Right lung (tissue), 2 donors: ENCODE measurements at regions not wholly inside any gene's neighbourhood (a gene's known extent, or its start where the extent isn't known, plus 50 kb on each side); places are given as distances from the start of the nearest gene placed in this dataset.

Source experiments
- DNase-seq, 2 donors: peaks; one replicate each; pipeline ENCODE4 v3.0.0-alpha.2; 2013

DNA sequence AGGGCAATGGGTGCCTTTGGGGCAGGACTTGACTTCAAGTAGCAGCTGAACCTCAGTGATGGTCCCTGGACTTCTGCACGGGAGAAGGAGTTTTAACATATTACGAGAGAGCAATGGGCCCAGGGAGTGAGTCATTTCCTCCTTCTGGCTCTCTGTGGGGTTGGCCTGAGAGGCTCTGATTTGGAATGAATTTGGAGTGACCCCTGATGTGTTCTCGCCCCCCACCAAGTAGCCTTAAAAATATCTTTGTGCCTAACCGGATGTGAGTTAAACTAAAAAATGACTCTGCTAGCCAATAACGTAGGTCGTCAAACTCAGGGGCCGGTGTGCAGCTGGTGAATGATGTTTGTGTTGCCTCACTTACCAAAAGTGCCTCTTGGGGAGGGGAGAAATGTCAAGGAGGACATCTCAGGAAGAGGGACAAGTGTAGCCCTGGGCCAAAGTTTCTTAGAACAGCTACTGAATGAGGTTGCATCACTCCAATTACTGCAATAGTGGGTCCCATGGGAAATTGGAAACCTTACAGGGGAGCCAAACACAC lies 656.6 kb downstream of the INHBA start:
- DNase-seq: no peak

DNA sequence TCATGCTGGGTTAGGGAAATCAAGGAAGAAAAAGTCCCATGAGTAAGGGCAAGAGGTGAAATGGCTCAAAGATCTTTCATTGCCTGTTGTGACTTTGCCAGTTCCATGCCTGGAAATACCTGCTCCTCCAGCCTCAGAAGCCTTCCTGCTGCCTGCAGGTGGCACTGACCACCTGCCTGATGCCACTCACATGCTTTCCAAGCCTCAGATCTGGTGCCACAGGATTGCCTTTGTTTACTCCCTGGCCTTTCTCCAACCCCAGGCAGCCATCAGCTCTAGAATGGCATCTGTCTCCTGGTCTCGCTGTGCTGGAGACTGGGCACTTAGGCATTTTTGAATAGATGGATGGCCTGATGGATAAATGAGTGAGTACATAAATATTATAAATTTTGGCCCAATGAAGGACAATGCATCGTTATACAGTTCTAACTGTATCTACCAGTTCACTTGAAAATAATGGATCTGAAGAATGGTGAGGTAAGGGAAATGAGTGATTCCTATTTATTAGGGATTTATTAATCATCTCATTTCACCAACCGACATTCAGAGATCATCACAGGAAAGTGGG lies 657.2 kb downstream of the INHBA start:
- peak; percentile 23 to 25 for DNase-seq

DNA sequence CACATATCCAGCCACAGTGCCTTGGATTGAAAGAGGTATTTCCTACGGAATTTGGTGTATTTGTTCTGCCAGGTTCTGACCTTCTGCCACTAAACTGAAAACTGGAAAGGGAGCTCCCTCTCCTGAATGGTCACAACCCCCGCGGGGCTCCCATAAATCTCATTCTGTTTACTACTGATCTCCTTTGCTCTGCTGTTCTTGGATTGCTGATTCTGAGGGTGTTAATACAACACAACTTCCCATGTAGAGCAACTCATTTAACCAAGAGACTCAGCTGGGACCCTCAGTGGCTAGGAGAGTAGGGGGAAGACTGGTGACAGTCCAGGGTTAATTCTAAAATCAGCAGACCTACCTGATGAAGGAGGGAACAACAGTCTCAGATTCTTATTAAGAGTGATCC lies 662.9 kb downstream of the INHBA start:
- DNase-seq: no peak

DNA sequence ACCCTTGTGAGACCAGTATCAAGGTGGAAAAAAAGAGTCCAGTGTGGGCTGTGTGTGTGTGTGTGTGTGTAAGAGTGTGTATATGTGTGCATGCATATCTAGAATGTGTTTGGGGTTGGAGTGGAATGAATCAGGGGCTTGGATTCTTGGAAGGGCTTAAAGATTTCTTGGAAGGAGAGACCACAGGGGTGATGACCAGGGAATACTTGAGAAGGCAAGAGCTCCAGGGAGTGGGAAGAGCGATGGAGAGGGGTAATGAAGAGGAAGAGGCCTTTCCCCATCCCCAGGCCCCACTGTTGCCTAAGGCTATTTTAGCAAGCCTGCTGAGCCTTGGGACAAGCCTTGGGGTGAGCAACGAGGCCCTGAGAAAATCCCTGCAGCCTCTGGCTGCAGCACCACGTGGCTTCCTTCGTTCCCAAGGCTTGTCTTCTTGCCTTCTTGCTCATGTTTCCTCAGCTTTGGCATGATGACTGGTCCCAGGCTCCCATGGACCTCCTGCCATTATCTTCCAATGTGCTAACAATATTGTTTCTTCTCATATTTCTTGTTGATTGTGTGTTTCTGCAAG lies 663.4 kb downstream of the INHBA start:
- DNase-seq: no peak

DNA sequence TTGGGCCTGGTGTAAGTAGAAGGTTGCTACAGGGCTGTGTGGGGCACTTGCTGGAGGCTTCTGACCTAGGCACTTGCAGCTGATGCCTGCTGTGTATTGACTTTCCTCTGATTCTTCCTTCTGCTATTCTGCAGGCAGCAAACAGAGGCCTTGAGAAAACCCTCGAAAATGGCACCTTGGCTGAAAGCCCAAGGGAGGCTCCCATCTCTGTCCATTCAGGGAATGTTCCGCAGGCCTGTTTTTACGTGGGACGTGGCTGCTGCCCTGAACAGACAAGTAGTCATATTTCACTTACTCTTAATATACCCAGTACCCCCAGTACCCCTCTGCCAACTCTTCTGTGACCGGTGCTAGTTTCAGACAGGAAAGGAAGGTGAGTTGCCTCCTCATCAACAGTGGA lies 664.7 kb downstream of the INHBA start:
- no peak for DNase-seq

DNA sequence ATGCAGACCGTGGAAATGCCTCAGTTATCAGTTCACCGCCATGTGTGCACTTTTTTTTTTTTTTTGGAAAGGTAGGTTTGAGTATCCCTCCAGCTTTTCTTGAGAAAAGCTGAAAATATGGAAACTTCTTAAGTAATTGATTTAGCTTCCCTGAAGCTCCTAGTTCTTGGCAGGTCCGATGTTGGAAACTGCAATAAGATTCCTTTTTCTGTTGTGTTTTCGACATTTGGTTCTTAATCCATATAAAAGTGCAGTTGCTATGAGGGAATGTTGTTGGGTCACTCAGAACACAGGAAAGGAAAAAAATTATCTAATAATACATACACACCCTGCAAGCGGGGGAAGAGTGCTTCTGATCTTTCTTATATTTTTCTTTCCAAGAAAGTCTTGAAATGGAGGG lies 665.2 kb downstream of the INHBA start:
- DNase-seq: no peak

DNA sequence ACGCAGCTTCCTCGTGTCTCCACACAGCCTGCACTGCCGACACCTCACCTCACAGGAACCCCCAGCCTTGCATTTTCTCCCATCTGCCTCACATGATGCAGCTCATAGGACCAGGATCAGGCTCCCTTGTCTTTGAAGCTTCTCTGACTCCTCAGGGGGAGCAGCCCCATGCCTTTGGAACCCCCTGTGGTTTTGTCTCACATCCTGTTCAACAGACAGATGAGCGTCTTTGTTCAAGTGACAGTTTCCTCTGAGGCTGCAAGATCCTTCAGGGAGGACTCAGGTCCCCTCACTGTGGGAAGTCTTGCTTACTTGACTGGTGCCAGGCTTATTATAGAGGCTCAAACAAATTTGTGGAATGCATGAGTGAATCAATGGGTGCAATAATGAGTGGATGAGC lies 667.1 kb downstream of the INHBA start:
- DNase-seq: no peak

DNA sequence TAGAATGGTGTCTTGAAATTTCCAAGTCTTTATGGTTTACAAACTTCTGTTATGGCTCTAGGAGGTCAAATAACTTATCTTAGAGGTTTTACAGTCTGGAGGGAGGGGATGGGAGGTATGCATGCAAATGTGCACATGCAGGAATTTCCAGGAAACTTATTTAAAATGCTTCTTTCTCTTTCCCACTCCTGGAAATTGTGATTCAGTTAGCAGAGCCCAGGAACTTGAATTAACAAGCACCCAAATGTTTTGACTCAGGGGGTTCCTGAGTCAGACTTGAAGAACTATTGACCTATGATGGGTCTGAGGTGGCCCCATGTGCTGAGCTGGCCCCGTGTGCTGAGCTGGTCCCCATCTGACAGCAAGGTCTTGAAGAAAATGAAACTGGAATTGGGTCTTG lies 669.4 kb downstream of the INHBA start:
- no peak for DNase-seq

DNA sequence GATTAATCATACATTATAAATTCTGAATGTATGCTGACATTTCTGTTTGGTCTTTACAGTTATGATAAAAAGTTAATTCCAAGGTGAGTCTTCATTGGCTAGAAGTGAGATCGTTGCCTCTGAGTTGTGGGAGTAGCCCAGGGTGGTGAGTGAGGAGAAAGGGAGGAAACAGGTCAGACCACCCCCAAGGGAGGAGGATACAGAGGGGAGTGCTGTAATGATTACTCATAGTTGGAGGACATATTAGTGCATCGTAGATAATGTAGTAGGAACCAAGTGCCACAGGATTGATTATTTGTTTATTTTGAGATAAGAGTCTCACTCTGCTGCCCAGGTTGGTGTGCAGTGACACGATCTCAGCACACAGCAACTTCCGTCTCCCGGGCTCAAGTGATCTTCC lies 672.2 kb downstream of the INHBA start:
- no peak for DNase-seq

DNA sequence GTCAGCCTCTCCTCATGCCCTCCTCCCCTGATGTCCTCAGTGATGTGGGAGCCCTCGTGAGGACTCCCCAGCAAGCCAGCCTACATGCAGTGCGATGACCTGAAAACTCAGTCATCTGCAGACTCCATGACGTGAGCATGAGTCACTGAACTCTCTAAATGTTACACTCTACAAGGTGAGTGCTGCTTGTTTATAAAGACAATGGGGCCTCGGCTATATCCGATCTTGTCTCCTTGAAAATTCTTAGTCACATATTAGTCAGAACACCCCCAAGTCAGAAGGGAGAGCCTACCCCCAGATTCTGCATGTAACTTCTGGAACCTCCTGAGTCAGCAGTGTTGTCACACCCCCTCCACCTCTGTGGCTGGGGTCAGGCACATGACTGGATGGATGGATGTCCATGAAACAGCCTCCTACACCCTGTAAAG lies 673.8 kb downstream of the INHBA start:
- no peak for DNase-seq

DNA sequence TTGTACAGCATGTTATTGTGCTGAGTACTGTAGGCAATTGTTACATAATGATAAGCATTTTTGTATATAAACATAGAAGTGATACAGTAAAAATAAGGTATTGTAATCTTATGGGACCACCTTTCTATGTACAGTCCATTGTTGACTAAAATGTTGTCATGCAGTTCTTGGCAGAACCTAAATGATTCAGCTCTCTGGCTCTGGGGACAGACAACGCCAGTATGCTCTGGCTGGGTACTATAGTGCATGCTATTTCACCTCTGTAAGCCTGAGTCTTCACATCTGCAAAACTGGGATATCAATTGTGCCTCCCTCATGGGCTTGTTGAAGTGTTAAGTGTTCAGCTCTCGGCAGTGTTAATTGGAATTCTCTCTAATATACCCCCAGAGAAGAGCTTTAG lies 674.3 kb downstream of the INHBA start:
- no peak for DNase-seq

DNA sequence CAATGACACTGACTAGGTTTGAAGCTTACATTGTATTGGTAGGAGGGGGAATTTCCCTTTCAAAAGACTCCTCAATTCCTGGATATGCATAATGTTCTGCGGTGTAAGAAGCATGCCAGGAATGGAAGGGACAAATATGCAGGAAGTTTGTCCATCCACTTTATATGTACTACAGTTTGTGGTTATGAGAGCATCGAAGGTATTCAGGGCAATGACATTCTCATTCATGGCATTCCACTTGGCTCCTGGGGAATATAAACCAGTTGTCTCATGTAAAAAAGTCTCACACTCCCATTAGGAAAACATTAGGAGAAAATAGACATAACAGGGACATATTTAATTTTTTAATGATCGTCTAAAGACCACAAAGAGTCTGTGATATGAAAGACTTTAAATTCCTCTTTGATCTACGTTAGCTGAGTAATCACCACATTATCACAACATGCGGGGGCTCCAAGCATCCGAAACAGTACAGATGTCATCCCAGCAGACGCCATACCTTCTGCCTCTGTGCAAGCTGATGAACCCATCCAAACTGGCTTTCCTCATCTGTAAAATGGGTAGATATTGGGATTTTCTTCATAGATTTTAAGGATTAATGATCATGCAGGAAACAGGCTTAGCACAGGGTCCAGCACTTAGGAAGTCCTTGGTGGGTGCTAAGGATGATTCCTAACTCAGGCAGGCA lies 675.3 kb downstream of the INHBA start:
- DNase-seq: no peak

DNA sequence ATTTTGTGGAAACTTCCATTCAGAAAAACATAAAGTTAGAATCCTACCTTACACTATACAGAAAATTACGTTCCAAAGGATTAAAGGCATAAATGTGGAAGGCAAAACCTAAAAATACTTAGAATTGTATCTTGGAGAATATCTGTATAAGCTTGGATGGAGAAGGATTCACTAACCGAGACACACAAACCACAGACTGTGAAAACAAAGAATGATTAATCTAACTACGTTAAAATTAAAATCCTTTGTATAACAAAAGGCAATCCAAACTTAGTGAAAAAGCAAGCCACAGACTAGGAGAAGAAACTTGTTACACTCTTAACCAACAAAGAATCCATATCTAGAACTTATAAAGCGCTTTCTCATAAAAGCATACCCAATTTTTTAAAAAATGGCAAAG lies 678.8 kb downstream of the INHBA start:
- DNase-seq: no peak

DNA sequence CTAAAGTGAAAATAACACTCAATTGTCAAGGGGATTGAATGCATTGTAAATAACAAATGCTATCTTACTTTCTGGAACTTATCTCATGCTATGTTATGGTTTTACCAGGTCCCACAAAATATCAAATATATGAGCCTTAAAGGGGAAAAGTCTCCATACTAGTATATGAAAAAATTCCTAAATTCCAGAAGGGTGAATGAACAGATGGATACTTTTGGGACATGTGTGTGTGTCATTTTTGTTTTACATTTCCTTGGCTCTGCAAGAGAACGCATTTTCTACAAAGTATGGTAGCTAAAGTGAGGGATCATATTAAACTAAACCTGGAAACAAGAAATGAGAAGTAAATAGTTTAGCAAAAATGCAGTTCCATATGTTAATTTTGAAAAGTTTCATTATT lies 682.8 kb downstream of the INHBA start:
- DNase-seq: no peak

DNA sequence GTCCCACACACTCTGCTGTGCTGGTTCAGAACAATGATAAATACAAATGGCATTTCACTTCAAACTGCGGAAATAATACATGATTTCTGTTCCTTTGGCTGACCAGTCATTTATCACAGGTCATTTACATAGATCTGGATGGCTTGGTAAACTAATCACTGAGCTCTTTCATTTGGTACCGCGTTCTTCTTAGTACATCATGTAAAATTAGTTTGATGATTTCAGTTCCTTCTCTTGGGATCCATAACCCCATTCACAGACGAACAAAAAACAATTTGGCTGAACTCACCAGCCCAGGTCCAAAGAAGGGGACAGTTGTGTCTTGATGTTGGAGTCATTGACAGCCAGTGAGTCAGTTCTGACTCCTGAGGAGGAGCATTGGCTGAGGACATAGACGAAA lies 689.8 kb downstream of the INHBA start:
- DNase-seq: no peak

DNA sequence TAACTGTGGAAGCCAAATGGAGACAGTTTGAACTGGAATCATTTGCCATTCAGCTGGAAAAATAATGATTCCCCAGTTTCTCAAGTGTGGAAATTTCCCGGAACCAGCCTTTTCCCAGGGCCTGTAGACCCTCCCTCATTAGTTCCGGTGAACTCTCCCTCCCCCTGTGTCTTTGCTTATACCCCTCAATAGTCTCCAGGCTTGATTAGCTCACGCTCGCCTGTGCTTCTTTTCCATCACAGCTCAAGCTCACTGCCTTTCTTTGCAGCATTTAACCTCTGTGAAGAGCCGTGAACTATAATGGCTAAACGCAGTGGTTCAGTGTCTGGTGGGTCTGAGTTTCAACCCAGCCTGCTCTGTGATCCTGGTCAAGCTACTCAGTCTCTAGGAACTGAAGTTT lies 690.8 kb downstream of the INHBA start:
- DNase-seq: no peak

DNA sequence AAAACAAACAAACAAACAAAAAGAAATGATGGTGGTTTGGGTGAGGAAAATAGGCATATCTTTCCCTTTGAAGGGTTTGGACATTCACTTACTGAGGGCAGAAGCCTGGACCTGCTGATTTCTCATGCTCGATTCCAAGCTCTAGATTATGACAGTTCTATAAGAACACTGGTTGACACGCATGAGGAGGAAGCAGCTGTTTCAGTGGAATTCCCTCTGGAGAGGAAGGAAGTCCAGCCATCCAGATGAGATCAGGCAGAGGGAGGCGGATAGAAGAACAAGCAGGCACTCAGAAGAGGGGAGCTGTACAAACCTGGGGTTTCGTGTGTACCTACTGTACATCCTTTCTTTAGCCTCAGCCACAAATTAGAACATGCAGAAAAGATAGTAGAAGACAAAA lies 691.9 kb downstream of the INHBA start:
- DNase-seq: no peak

DNA sequence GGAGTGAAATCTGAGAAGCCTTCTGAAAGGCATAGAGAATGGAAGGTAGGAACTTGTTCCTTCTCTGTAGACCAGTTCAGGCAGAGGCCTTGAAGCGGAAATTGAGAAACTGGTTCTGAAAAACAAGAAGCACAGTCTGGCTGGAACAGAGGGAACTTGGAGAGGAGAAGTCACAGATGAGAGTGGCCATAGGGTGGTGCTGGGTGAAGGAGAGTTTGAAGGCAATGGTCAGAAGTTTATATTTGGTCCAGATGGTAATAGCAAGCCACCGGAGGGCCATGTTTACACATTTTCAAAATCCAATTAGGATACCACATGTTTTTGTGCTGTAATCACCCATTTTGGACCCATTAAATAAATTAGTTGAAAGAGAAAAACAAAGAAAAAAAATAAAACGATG lies 692.5 kb downstream of the INHBA start:
- DNase-seq: no peak

DNA sequence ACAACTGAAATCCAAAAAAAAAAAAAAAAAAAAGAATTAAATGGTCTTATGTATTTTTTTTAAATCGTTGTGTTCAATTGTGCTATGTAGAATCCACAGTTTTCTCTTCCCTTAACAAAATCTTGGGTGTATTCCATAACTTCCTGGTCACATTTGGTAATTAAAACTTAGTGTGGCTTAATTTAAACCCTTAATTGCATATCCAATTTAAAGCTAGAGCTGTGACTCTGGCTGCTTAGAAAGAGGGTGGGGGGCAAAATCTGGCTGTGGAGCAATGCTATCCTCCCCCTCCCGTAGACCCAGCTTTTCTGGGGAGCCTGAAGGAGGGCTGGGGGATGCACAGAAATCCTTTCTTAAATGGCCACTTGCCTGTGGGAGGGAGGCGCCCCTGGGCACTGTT lies 695.1 kb downstream of the INHBA start:
- no peak for DNase-seq

DNA sequence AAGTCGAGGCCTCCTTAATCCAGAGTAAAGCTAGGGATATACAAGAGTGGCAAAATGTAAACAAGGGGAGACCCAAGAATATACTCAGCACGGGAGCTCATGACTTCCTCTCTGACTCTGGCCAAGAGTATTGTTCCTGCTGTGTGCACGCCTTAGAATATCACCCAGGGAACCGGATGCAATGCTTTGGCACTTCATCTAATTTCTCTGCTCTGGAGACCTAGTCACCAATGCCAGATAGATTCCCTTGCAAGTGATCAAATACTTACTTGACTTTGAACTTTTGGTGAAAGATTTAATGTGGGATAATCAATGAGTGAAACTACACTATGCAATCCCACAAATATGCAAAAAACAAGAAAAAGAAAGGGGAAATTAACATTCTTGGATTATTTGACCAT lies 695.5 kb downstream of the INHBA start:
- DNase-seq: peak in 1 of 2 donors; percentile 16

DNA sequence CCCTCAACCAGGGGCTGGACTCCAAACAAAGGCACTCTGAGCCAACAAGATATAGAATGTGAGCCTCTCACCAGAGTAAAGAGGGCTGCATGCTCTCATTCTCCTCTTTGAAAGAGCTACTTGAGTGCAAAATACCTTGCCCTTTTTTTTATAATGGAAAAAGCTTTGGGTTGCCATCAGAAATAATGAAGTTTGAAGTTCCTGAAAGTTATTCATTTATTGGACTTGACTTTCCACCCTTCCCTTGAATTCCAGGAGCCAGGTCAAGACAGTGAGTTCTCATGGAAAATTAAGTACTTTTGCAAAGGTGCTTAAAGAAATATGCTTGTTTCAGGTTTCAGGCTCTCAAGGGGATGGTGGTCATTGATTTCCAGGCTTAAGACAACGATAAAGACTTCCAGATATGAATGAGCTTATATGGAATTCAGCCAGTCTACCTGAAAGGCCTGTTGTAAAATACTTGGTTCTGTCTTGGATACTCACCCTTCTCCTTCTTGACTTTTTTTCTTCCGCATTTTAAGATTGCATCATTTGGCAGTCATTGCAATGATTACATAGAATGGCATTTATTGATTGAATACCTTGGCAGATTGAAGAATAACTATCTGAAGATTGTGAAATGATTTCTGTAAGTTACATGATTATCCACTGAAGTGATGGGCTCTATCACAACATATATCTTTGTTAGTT lies 696.4 kb downstream of the INHBA start:
- DNase-seq: no peak

DNA sequence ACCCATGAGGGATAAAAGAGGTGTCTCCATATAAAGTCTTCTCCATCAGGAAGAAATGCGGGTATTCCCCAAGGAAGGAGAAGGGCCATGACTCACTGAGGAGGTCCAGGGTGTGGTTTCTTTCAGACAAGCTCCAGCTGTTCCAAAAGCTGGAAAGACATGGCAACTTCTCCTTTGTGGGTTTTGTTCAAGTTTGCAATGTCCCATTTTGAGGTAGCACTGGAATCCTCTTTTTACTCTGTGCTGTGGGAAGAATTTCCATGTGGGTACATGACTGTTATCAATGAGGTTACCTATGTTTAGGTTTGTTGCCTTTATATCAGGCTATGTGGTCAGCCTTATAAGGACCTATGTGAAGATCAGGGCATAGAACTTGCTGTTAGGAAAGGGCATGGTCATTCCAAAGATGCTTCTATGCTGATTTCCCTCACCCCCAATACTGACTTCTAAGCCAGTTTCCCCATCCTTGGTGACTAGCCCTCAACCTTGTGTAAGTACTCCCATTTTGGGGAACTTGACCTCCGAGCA lies 697.5 kb downstream of the INHBA start:
- no peak for DNase-seq

DNA sequence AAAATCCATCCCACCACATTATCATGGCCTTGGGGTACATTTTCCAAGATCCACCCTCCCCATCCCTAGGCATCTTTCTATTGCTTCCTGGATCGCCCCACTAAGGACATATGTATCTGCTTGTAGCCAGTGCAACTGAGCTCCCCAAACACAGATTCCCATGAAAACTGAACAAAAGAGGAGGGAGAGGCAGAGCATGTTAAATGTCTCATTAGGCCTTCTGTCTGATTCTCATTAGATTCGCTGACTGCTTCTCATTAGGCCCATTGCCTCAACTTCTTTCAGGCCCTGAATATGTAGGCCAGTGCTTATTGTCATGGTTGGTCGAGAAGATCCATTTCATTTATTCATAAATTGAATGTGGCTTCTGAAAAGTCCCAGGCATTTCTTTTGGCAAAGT lies 698.9 kb downstream of the INHBA start:
- no peak for DNase-seq
